Cardiac fibroblast (primary cell): ENCODE measurements at regions not wholly inside any gene's neighbourhood (a gene's known extent, or its start where the extent isn't known, plus 50 kb on each side); places are given as distances from the start of the nearest gene placed in this dataset.

Experiments used
- DNase-seq, 2 donors: peaks; one replicate each; pipeline versions ENCODE4 v3.0.0 to v3.0.0-alpha.2; 2010; ENCODE audit warnings: low read depth in 2 of 2
- H3K4me3 ChIP-seq, 2 donors: replicated peaks in 1 of 2; 1 replicate in 1 of 2; 2 replicates in 1 of 2; pipeline ENCODE4 v1.5.1; 2011; ENCODE audit warnings: low read depth in 2 of 2, low read length in 2 of 2, mild to moderate bottlenecking in 2 of 2, moderate library complexity in 1 of 2
- CTCF ChIP-seq: IDR thresholded peaks from one replicate; pipeline ENCODE4 v1.5.1; 2011; ENCODE audit warnings: low read depth, mild to moderate bottlenecking, low read length, inconsistent platforms

- no peak overlapping the region for H3K4me3 ChIP-seq
- no peak for TF ChIP-seq CTCF
- no peak for DNase-seq
Observed at GRCh38 chr1:30478283-30478682, 245.1 kb downstream of the MATN1 start.

GRCh38 chr1:30477588-30477987, 245.8 kb downstream of the MATN1 start:
- H3K4me3 ChIP-seq: no peak overlapping the region
- no peak for TF ChIP-seq CTCF
- no peak for DNase-seq

GRCh38 chr1:30476911-30477459, 246.4 kb downstream of the MATN1 start:
- DNase-seq: no peak

GRCh38 chr1:30476476-30476875, 246.9 kb downstream of the MATN1 start:
- no peak overlapping the region for H3K4me3 ChIP-seq
- no peak for TF ChIP-seq CTCF
- no peak for DNase-seq

More at GRCh38 chr1:30476911-30477459, 246.4 kb downstream of the MATN1 start:
- TF ChIP-seq CTCF: no peak
- H3K4me3 ChIP-seq: no peak overlapping the region

- no peak overlapping the region for H3K4me3 ChIP-seq
- no peak for TF ChIP-seq CTCF
- no peak for DNase-seq
Observed at GRCh38 chr1:30475966-30476365, 247.4 kb downstream of the MATN1 start.

GRCh38 chr1:30475201-30475600, 248.2 kb downstream of the MATN1 start:
- no peak for DNase-seq
- no peak overlapping the region for H3K4me3 ChIP-seq
- TF ChIP-seq CTCF: no peak

- DNase-seq: no peak
- H3K4me3 ChIP-seq: no peak overlapping the region
- TF ChIP-seq CTCF: no peak
Observed at GRCh38 chr1:30474818-30475200, 248.6 kb downstream of the MATN1 start.
